Hepatocyte (in vitro differentiated cells): ENCODE measurements at regions not wholly inside any gene's neighbourhood (a gene's known extent, or its start where the extent isn't known, plus 50 kb on each side); places are given as distances from the start of the nearest gene placed in this dataset.

Source experiments
- DNase-seq: peaks from one replicate; pipeline ENCODE4 v3.0.0-alpha.2; 2016; ENCODE audit warnings: low spot score
- H2AFZ ChIP-seq: fragments of 200-600 bp; sonication (generic); 2 replicates; pipeline ENCODE4 v1.6.0; 2016; ENCODE audit warnings: antibody characterized with exemption, mild to moderate bottlenecking
- H3K27ac ChIP-seq: fragments of 200-600 bp; sonication (generic); 2 replicates; pipeline ENCODE4 v1.5.1; 2016; ENCODE audit warnings: mild to moderate bottlenecking
- H3K27me3 ChIP-seq: fragments of 200-600 bp; sonication (generic); 2 replicates; pipeline ENCODE4 v1.6.1; 2016
- H3K36me3 ChIP-seq: fragments of 200-600 bp; sonication (generic); replicated peaks from 2 replicates; pipeline ENCODE4 v1.5.1; 2016; ENCODE audit warnings: low read depth; ENCODE audit not compliant: insufficient read depth
- H3K4me1 ChIP-seq: fragments of 200-600 bp; sonication (generic); 2 replicates; pipeline ENCODE4 v1.5.1; 2016; ENCODE audit warnings: mild to moderate bottlenecking, moderate library complexity; ENCODE audit not compliant: insufficient read depth
- H3K4me2 ChIP-seq: fragments of 200-600 bp; sonication (generic); 2 replicates; pipeline ENCODE4 v1.6.0; 2016
- H3K4me3 ChIP-seq: fragments of 200-600 bp; sonication (generic); 2 replicates; pipeline ENCODE4 v1.5.1; 2016; ENCODE audit warnings: mild to moderate bottlenecking
- H3K79me2 ChIP-seq: fragments of 200-600 bp; sonication (generic); 2 replicates; pipeline ENCODE4 v1.6.0; 2017; ENCODE audit warnings: mild to moderate bottlenecking
- H3K9me2 ChIP-seq: fragments of 200-600 bp; sonication (generic); replicated peaks from 2 replicates; pipeline ENCODE4 v1.6.0; 2017; ENCODE audit warnings: mild to moderate bottlenecking; ENCODE audit not compliant: insufficient read depth
- H3K9me3 ChIP-seq: fragments of 200-600 bp; sonication (generic); 2 replicates; pipeline ENCODE4 v1.5.1; 2016; ENCODE audit warnings: low read depth, mild to moderate bottlenecking
- H4K20me1 ChIP-seq: fragments of 200-600 bp; sonication (generic); 2 replicates; pipeline ENCODE4 v1.6.0; 2016; ENCODE audit warnings: mild to moderate bottlenecking; ENCODE audit not compliant: insufficient read depth, poor library complexity, severe bottlenecking
- EZH2 ChIP-seq: fragments of 200-600 bp; sonication (generic); IDR thresholded peaks from 2 replicates; pipeline ENCODE4 v1.6.1; 2016; ENCODE audit warnings: antibody characterized with exemption, mild to moderate bottlenecking, borderline replicate concordance
- EZH2phosphoT487 ChIP-seq: fragments of 200-600 bp; sonication (generic); IDR thresholded peaks from one replicate; pipeline ENCODE4 v1.6.1; 2018; ENCODE audit warnings: antibody characterized with exemption, mild to moderate bottlenecking, low read depth, moderate library complexity; ENCODE audit not compliant: unreplicated experiment, severe bottlenecking
- WGBS: methylation state at CpG from one replicate; pipeline ENCODE4 v1.1.6; 2016; ENCODE audit warnings: low lambda C conversion rate; ENCODE audit errors: missing lambda C conversion rate; 5-methylcytosine and 5-hydroxymethylcytosine counted together
- TF ChIP-seq, protein P1 (sequence below): fragments of 200-600 bp; sonication (generic); IDR thresholded peaks from 2 replicates; pipeline ENCODE4 v1.5.1; 2016; ENCODE audit warnings: antibody characterized with exemption, mild to moderate bottlenecking; ENCODE audit not compliant: poor library complexity

- H3K36me3 ChIP-seq = no peaks in the 10 kb centered on the region
- H2AFZ ChIP-seq = no peak overlapping the region
- no peaks in the 10 kb centered on the region for H3K9me2 ChIP-seq
- no peaks in the 10 kb centered on the region for H3K4me1 ChIP-seq
- no peaks in the 10 kb centered on the region for H3K9me3 ChIP-seq
- H3K4me2 ChIP-seq = no peak overlapping the region
- H4K20me1 ChIP-seq = no peaks in the 10 kb centered on the region
- H3K4me3 ChIP-seq = no peak overlapping the region
- TF ChIP-seq, protein P1, sequence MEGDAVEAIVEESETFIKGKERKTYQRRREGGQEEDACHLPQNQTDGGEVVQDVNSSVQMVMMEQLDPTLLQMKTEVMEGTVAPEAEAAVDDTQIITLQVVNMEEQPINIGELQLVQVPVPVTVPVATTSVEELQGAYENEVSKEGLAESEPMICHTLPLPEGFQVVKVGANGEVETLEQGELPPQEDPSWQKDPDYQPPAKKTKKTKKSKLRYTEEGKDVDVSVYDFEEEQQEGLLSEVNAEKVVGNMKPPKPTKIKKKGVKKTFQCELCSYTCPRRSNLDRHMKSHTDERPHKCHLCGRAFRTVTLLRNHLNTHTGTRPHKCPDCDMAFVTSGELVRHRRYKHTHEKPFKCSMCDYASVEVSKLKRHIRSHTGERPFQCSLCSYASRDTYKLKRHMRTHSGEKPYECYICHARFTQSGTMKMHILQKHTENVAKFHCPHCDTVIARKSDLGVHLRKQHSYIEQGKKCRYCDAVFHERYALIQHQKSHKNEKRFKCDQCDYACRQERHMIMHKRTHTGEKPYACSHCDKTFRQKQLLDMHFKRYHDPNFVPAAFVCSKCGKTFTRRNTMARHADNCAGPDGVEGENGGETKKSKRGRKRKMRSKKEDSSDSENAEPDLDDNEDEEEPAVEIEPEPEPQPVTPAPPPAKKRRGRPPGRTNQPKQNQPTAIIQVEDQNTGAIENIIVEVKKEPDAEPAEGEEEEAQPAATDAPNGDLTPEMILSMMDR = peak; percentile 90
- TF ChIP-seq EZH2 = no peak
- 25% methylated on average over 15 of the region's 15 CpGs for WGBS
- no peak overlapping the region for H3K27ac ChIP-seq
- no peaks in the 10 kb centered on the region for H3K27me3 ChIP-seq
- peak; percentile 86 for DNase-seq
- no peaks in the 10 kb centered on the region for H3K79me2 ChIP-seq
Observed at GRCh38 chr1:55277377-55278130, 62.4 kb upstream of the USP24 start.

- 93% methylated on average over 8 of the region's 8 CpGs for WGBS
- no peaks in the 10 kb centered on the region for H4K20me1 ChIP-seq
- H2AFZ ChIP-seq = no peak overlapping the region
- no peak overlapping the region for H3K4me2 ChIP-seq
- H3K4me3 ChIP-seq = no peak overlapping the region
- no peaks in the 10 kb centered on the region for H3K27me3 ChIP-seq
- no peaks in the 10 kb centered on the region for H3K9me2 ChIP-seq
- H3K79me2 ChIP-seq = no peaks in the 10 kb centered on the region
- no peaks in the 10 kb centered on the region for H3K9me3 ChIP-seq
- H3K4me1 ChIP-seq = no peaks in the 10 kb centered on the region
- TF ChIP-seq, protein P1 = no peak
- TF ChIP-seq EZH2phosphoT487 (no peak), EZH2 (no peak)
- DNase-seq = no peak
- H3K27ac ChIP-seq = no peak overlapping the region
- no peaks in the 10 kb centered on the region for H3K36me3 ChIP-seq
Observed at GRCh38 chr1:55276671-55277376, 61.7 kb upstream of the USP24 start.

- Histone ChIP-seq H2AFZ (no peak overlapping the region), H4K20me1 (no peaks in the 10 kb centered on the region), H3K9me2 (no peaks in the 10 kb centered on the region), H3K9me3 (no peaks in the 10 kb centered on the region), H3K27me3 (no peaks in the 10 kb centered on the region), H3K4me2 (no peak overlapping the region), H3K27ac (no peak overlapping the region), H3K4me1 (no peaks in the 10 kb centered on the region), H3K4me3 (no peak overlapping the region), H3K36me3 (no peaks in the 10 kb centered on the region), H3K79me2 (no peaks in the 10 kb centered on the region)
- 68% methylated on average over 1 of the region's 1 CpG for WGBS
- TF ChIP-seq, protein P1 = no peak
- no peak for TF ChIP-seq EZH2
- no peak for DNase-seq
Observed at GRCh38 chr1:55275941-55276341, 60.8 kb upstream of the USP24 start.
